GM13977 (cell line): ENCODE measurements at regions not wholly inside any gene's neighbourhood (a gene's known extent, or its start where the extent isn't known, plus 50 kb on each side); places are given as distances from the start of the nearest gene placed in this dataset.

ENCODE experiments used
- DNase-seq: peaks from one replicate; pipeline ENCODE4 v3.0.0; 2012; ENCODE audit warnings: low spot score
- in situ Hi-C: fragments of 300-500 bp; cut with MboI; formaldehyde crosslinking; loops from one replicate; pipeline ENCODE4 v1.12.0; 2022; ENCODE audit warnings: low sequenced_read_pairs, low pct_unique_long_range_greater_than_20kb, mixed read lengths, inconsistent platforms; ENCODE audit not compliant: unreplicated experiment
- TF ChIP-seq, protein P1 (sequence below): IDR thresholded peaks from 2 replicates; pipeline ENCODE4 v1.5.1; 2012; ENCODE audit warnings: mild to moderate bottlenecking, control low read depth; ENCODE audit not compliant: insufficient read depth; ENCODE audit errors: extremely low read depth, missing control alignments

- no peak for DNase-seq
- in situ Hi-C loops = no loop called here
- TF ChIP-seq, protein P1, sequence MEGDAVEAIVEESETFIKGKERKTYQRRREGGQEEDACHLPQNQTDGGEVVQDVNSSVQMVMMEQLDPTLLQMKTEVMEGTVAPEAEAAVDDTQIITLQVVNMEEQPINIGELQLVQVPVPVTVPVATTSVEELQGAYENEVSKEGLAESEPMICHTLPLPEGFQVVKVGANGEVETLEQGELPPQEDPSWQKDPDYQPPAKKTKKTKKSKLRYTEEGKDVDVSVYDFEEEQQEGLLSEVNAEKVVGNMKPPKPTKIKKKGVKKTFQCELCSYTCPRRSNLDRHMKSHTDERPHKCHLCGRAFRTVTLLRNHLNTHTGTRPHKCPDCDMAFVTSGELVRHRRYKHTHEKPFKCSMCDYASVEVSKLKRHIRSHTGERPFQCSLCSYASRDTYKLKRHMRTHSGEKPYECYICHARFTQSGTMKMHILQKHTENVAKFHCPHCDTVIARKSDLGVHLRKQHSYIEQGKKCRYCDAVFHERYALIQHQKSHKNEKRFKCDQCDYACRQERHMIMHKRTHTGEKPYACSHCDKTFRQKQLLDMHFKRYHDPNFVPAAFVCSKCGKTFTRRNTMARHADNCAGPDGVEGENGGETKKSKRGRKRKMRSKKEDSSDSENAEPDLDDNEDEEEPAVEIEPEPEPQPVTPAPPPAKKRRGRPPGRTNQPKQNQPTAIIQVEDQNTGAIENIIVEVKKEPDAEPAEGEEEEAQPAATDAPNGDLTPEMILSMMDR = no peak
Measured at GRCh38 chr16:22736791-22737190, 77.2 kb upstream of the HS3ST2 start.

- TF ChIP-seq, protein P1 = no peak
- no peak for DNase-seq
- in situ Hi-C loops = no loop called here
Measured at GRCh38 chr16:22739077-22739476, 74.9 kb upstream of the HS3ST2 start.

DNA sequence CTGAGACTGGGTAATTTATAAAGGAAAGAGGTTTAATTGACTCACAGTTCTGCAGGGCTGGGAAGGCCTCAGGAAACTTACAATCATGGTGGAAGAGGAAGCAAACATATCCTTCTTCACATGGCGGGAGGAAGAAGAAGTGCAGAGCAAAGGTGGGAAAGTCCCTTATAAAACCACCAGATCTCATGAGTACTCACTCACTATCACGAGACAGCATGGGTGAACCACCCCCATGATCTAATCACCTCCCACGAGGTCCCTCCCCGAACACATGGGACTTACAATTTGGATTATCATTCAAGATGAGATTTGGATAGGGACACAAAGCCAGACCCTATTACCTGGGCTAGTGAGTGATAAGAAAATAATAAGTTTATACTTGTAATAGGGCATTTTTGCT lies 70.6 kb upstream of the HS3ST2 start:
- TF ChIP-seq, protein P1 = no peak
- in situ Hi-C loops = no loop called here
- no peak for DNase-seq

GRCh38 chr16:22751104-22751667 lies 62.8 kb upstream of the HS3ST2 start:
- TF ChIP-seq, protein P1 = no peak
- in situ Hi-C loops = no loop called here
- DNase-seq = no peak

DNA sequence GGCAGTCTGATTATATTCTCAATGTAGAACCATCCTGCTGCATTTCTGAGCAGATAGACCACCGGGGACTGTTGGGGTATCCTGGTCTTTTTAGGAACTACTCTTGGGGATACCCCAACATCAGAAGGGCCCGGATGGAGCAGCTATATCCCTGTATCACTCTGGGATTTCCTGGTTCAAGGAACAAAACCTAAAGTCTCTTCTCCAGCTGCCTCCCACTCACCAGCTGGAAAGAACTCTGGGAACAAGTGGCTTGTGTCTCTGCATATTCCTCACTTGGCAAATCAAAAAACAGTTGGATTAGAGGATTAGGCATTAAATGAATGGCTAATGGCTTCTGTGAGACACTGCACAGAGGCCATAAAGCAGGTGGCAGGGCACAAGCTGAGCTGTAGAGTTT lies 62.3 kb upstream of the HS3ST2 start:
- in situ Hi-C loops = no loop called here
- TF ChIP-seq, protein P1 = no peak
- DNase-seq = no peak

DNA sequence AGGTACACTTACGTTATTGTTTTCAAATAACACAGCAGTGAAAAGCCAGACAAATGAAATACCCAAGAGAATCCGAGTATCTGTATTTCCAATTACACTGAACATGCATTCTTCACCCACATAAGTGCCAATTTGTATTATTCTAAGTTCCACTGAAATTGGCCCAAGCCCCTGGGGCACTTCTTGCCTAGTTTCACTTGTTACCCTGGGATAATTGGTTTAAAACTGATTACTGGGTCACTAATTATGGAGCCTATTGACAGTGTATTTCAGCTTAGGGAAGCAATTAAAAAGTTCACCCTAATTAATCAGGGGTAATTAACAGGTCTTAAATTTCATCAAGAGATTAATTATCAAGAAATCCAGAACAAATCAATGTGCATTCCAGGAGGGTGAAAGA lies 60.5 kb upstream of the HS3ST2 start:
- in situ Hi-C loops = no loop called here
- DNase-seq = no peak
- TF ChIP-seq, protein P1 = no peak

DNA sequence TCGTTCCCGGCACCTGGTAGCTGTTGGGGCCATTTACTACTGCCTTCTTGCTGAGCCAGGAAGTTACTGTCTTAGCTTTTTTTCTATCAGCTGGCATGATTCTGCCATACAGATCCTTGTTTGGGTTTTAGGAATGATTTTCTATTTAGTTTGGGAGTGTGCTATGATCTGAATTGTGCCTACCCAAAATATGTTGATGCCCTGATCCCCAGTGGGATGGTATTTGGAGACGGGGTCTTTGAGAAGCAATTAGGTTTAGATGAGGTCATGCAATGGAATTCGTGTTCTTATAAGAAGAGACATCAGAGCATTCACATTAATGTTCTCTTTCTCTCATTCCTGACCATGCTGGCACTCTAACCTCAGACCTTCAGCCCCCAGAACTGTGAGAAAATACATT lies 59.4 kb upstream of the HS3ST2 start:
- no peak for DNase-seq
- in situ Hi-C loops = no loop called here
- TF ChIP-seq, protein P1 = no peak
